GM21367 (cell line): ENCODE measurements at regions not wholly inside any gene's neighbourhood (a gene's known extent, or its start where the extent isn't known, plus 50 kb on each side); places are given as distances from the start of the nearest gene placed in this dataset.
"Not testable (repeated sequence)": the region's sequence is repeated elsewhere in the genome, so short reads cannot be mapped to it uniquely, and the experiment has no call there.

Experiments used
- ATAC-seq: cut with Tn5 transposase; IDR thresholded peaks from one replicate; pipeline ENCODE4 v1.9.1; 2021; ENCODE audit not compliant: unreplicated experiment

- ATAC-seq, result no peak
Measured at GRCh38 chr6:25175681-25176080, 103.5 kb upstream of the CARMIL1 start.

- ATAC-seq, result no peak
Measured at GRCh38 chr6:25176466-25176865, 102.7 kb upstream of the CARMIL1 start.

GRCh38 chr6:25177500-25178028 lies 101.6 kb upstream of the CARMIL1 start:
- ATAC-seq, result no peak

- no peak for ATAC-seq
Measured at GRCh38 chr6:25178336-25179035, 100.7 kb upstream of the CARMIL1 start.

GRCh38 chr6:25179051-25179778 lies 100.0 kb upstream of the CARMIL1 start:
- no peak for ATAC-seq

- ATAC-seq, result no peak
Measured at GRCh38 chr6:25180630-25181349, 98.4 kb upstream of the CARMIL1 start.

GRCh38 chr6:25181350-25181724 lies 97.8 kb upstream of the CARMIL1 start:
- ATAC-seq, result no peak

- ATAC-seq, result no peak
Measured at GRCh38 chr6:25181923-25182322, 97.3 kb upstream of the CARMIL1 start.

- no peak for ATAC-seq
Measured at GRCh38 chr6:25186919-25187318, 92.3 kb upstream of the CARMIL1 start.

- no peak for ATAC-seq
Measured at GRCh38 chr6:25188232-25188631, 90.9 kb upstream of the CARMIL1 start.

- no peak for ATAC-seq
Measured at GRCh38 chr6:25192590-25193459, 86.3 kb upstream of the CARMIL1 start.

- ATAC-seq, result no peak
Measured at GRCh38 chr6:25193460-25194171, 85.6 kb upstream of the CARMIL1 start.

- ATAC-seq, result no peak
Measured at GRCh38 chr6:25194172-25194678, 84.9 kb upstream of the CARMIL1 start.

- ATAC-seq, result no peak
Measured at GRCh38 chr6:25196464-25196863, 82.7 kb upstream of the CARMIL1 start.

GRCh38 chr6:25197111-25197510 lies 82.1 kb upstream of the CARMIL1 start:
- no peak for ATAC-seq

GRCh38 chr6:25199544-25199943 lies 79.6 kb upstream of the CARMIL1 start:
- ATAC-seq, result no peak

GRCh38 chr6:25202504-25202903 lies 76.7 kb upstream of the CARMIL1 start:
- no peak for ATAC-seq

- ATAC-seq, result no peak
Measured at GRCh38 chr6:25205629-25206028, 73.5 kb upstream of the CARMIL1 start.

GRCh38 chr6:25207453-25208155 lies 71.6 kb upstream of the CARMIL1 start:
- not testable (repeated sequence) for ATAC-seq
